Loucy (cell line): ENCODE measurements at regions not wholly inside any gene's neighbourhood (a gene's known extent, or its start where the extent isn't known, plus 50 kb on each side); places are given as distances from the start of the nearest gene placed in this dataset.

Source experiments
- H2AFZ ChIP-seq: fragments of 200-600 bp; sonication (generic); 2 replicates; pipeline ENCODE4 v1.6.0; 2016; ENCODE audit warnings: antibody characterized with exemption, mild to moderate bottlenecking, low read length, moderate library complexity
- H3F3A ChIP-seq: fragments of 200-600 bp; 2 replicates; pipeline ENCODE4 v1.6.0; 2016; ENCODE audit warnings: antibody characterized with exemption, low read depth, mild to moderate bottlenecking
- H3K27me3 ChIP-seq: fragments of 200-600 bp; sonication (generic); 2 replicates; pipeline ENCODE4 v1.6.1; 2014; ENCODE audit warnings: low read length, mild to moderate bottlenecking; ENCODE audit not compliant: insufficient read depth, poor library complexity, severe bottlenecking
- H3K36me3 ChIP-seq: fragments of 200-600 bp; sonication (generic); 2 replicates; pipeline ENCODE4 v1.6.1; 2016; ENCODE audit warnings: low read length; ENCODE audit not compliant: insufficient read depth
- H3K4me1 ChIP-seq: fragments of 200-600 bp; sonication (generic); 2 replicates; pipeline ENCODE4 v1.5.1; 2014; ENCODE audit warnings: low read length, mild to moderate bottlenecking; ENCODE audit not compliant: insufficient read depth, poor library complexity, severe bottlenecking
- H3K4me2 ChIP-seq: fragments of 200-600 bp; sonication (generic); 2 replicates; pipeline ENCODE4 v1.6.0; 2014; ENCODE audit warnings: antibody characterized with exemption, low read length, low read depth, mild to moderate bottlenecking; ENCODE audit not compliant: poor library complexity, severe bottlenecking
- H3K4me3 ChIP-seq: fragments of 200-600 bp; sonication (generic); 2 replicates; pipeline ENCODE4 v1.5.1; 2014; ENCODE audit warnings: low read length, mild to moderate bottlenecking, mixed read lengths; ENCODE audit not compliant: poor library complexity, severe bottlenecking
- H3K79me2 ChIP-seq: fragments of 200-600 bp; sonication (generic); 2 replicates; pipeline ENCODE4 v1.6.1; 2014; ENCODE audit warnings: low read length; ENCODE audit not compliant: insufficient read depth
- H3K9ac ChIP-seq: fragments of 200-600 bp; sonication (generic); 2 replicates; pipeline ENCODE4 v1.6.0; 2014; ENCODE audit warnings: mild to moderate bottlenecking, low read depth, low read length, moderate library complexity; ENCODE audit not compliant: poor library complexity, severe bottlenecking
- H3K9me2 ChIP-seq: fragments of 200-600 bp; sonication (generic); replicated peaks from 2 replicates; pipeline ENCODE4 v1.6.1; 2016; ENCODE audit warnings: low read depth, low read length, mixed read lengths
- H3K9me3 ChIP-seq: fragments of 200-600 bp; sonication (generic); 2 replicates; pipeline ENCODE4 v1.6.1; 2014; ENCODE audit warnings: mild to moderate bottlenecking, antibody characterized with exemption, low read length, low read depth; ENCODE audit not compliant: insufficient read depth
- H4K20me1 ChIP-seq: fragments of 200-600 bp; sonication (generic); 2 replicates; pipeline ENCODE4 v1.6.0; 2014; ENCODE audit warnings: antibody characterized with exemption, low read length, mild to moderate bottlenecking; ENCODE audit not compliant: insufficient read depth, poor library complexity, severe bottlenecking
- EZH2phosphoT487 ChIP-seq: fragments of 200-600 bp; IDR thresholded peaks from 2 replicates; pipeline ENCODE4 v1.6.1; 2018; ENCODE audit warnings: antibody characterized with exemption, mild to moderate bottlenecking, moderate library complexity, borderline replicate concordance
- TF ChIP-seq, protein P1 (sequence below): fragments of 200-600 bp; sonication (generic); conservative IDR thresholded peaks from 2 replicates; pipeline ENCODE4 v1.5.1; 2014; ENCODE audit warnings: mild to moderate bottlenecking, antibody characterized with exemption, low read length

DNA sequence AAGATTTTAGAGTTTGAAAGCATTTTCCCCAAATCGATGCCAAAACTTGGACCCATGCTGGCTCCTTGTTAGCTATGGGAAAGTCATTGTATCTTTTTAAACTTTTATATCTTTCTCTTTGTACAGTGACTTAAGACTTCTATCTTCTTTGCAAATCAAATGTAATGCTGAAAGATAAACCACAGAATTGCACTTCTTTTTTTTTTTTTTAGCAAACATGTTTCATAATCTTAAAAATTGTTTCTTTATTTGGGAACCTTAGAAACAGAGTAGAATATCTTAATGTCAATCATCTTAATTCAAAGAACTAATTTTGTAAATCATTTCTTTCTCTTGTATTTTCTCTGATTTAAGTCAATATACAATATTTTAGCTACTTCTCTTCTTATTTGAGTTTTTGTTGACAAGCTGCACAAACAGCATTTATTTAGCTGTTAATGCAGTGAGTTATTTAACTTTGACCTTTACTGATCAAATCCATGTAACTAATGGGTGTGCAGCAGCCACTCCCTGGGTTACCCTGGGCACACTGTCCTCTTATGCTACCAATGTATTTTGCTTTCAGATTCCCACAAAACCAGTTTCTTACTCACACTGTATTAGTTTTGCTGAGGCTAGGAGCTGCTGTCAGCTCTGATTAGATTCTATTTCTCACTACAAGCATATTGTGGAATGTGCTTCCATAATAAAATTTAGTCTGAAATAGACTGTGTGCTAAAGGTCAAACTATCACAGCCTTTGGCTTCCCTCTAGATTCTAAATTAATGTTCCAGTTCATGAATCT is 279.6 kb downstream of the ADGB start:
- Histone ChIP-seq H3K36me3 (no peaks in the 10 kb centered on the region), H3K4me2 (no peak overlapping the region), H3K9ac (no peak overlapping the region), H3K9me3 (no peaks in the 10 kb centered on the region), H3K27me3 (no peaks in the 10 kb centered on the region), H3K79me2 (no peaks in the 10 kb centered on the region), H3K4me3 (no peak overlapping the region), H3K9me2 (no peaks in the 10 kb centered on the region), H3F3A (no peaks in the 10 kb centered on the region), H3K4me1 (no peaks in the 10 kb centered on the region), H4K20me1 (no peaks in the 10 kb centered on the region), H2AFZ (no peak overlapping the region)
- TF ChIP-seq EZH2phosphoT487 = no peak
- TF ChIP-seq, protein P1, sequence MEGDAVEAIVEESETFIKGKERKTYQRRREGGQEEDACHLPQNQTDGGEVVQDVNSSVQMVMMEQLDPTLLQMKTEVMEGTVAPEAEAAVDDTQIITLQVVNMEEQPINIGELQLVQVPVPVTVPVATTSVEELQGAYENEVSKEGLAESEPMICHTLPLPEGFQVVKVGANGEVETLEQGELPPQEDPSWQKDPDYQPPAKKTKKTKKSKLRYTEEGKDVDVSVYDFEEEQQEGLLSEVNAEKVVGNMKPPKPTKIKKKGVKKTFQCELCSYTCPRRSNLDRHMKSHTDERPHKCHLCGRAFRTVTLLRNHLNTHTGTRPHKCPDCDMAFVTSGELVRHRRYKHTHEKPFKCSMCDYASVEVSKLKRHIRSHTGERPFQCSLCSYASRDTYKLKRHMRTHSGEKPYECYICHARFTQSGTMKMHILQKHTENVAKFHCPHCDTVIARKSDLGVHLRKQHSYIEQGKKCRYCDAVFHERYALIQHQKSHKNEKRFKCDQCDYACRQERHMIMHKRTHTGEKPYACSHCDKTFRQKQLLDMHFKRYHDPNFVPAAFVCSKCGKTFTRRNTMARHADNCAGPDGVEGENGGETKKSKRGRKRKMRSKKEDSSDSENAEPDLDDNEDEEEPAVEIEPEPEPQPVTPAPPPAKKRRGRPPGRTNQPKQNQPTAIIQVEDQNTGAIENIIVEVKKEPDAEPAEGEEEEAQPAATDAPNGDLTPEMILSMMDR = no peak

DNA sequence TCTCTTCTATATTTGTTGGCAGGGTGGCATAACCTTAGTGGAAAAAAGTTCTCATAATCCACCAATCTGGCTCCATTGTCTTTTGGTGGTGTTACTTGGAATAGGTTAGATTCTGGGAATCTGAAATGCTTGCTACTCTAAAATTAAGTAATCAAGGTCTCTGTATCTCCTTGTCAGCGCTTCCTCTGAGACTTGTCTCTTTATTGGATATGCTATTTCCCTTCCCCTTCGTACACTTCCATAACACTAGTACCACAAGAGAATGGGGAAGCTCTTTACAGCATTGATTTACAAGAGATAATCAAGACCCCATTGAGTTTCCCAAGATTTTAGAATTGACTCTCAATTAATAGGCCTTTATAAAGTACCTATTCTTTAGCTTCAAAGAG is 280.2 kb downstream of the ADGB start:
- Histone ChIP-seq H3K4me1 (no peaks in the 10 kb centered on the region), H3K9ac (no peak overlapping the region), H3K9me3 (no peaks in the 10 kb centered on the region)

GRCh38 chr6:146879406-146880117 is 280.8 kb downstream of the ADGB start:
- Histone ChIP-seq H3K4me1 (no peaks in the 10 kb centered on the region), H2AFZ (no peak overlapping the region), H3K9me2 (no peaks in the 10 kb centered on the region), H3K27me3 (no peaks in the 10 kb centered on the region), H3K4me2 (no peak overlapping the region), H3K4me3 (no peak overlapping the region), H4K20me1 (no peaks in the 10 kb centered on the region), H3K36me3 (no peaks in the 10 kb centered on the region), H3F3A (no peaks in the 10 kb centered on the region), H3K79me2 (no peaks in the 10 kb centered on the region), H3K9ac (no peak overlapping the region), H3K9me3 (no peaks in the 10 kb centered on the region)
- TF ChIP-seq, protein P1 = no peak
- TF ChIP-seq EZH2phosphoT487 = no peak

More for the DNA sequence above, 280.2 kb downstream of the ADGB start:
- Histone ChIP-seq H3K36me3 (no peaks in the 10 kb centered on the region), H3K27me3 (no peaks in the 10 kb centered on the region), H2AFZ (no peak overlapping the region), H3F3A (no peaks in the 10 kb centered on the region), H4K20me1 (no peaks in the 10 kb centered on the region), H3K9me2 (no peaks in the 10 kb centered on the region), H3K79me2 (no peaks in the 10 kb centered on the region), H3K4me3 (no peak overlapping the region), H3K4me2 (no peak overlapping the region)
- TF ChIP-seq EZH2phosphoT487 = no peak
- TF ChIP-seq, protein P1 = no peak
